ENCODE measurements at regions not wholly inside any gene's neighbourhood (a gene's known extent, or its start where the extent isn't known, plus 50 kb on each side); places are given as distances from the start of the nearest gene placed in this dataset.

DNA sequence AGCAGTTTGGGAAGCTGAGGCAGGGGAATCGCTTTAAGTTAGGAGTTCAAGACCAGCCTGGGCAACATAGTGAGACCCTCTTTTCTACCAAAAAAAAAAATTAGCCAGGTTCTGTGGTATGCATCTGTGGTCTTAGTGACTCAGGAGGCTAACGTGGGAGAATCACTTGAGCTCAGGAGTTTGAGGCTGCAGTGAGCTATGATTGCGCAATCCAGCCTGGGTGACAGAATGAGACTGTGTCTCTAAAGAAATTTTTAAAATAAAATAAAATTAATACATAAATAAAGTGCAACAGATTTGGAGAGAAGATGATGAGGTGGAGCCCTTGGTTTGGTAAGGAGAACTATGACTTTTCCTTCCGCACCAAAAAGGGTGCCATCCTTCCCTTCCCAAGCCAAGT lies 436.9 kb downstream of the NLGN4X start:
- no peaks in the 10 kb centered on the region for H3K36me3 Mint-ChIP-seq (ENCODE audit: low read depth)
- H3K4me3 Mint-ChIP-seq: no peak overlapping the region
- H3K4me1 Mint-ChIP-seq: no peaks in the 10 kb centered on the region
- H3K27me3 Mint-ChIP-seq (ENCODE audit: low read depth): no peaks in the 10 kb centered on the region
- H3K9me3 Mint-ChIP-seq: no peaks in the 10 kb centered on the region
- no peak overlapping the region for H3K27ac Mint-ChIP-seq (ENCODE audit: unreplicated experiment)
- DNase-seq (ENCODE audit: low read depth, low spot score): no peak
- TF ChIP-seq, protein P1, sequence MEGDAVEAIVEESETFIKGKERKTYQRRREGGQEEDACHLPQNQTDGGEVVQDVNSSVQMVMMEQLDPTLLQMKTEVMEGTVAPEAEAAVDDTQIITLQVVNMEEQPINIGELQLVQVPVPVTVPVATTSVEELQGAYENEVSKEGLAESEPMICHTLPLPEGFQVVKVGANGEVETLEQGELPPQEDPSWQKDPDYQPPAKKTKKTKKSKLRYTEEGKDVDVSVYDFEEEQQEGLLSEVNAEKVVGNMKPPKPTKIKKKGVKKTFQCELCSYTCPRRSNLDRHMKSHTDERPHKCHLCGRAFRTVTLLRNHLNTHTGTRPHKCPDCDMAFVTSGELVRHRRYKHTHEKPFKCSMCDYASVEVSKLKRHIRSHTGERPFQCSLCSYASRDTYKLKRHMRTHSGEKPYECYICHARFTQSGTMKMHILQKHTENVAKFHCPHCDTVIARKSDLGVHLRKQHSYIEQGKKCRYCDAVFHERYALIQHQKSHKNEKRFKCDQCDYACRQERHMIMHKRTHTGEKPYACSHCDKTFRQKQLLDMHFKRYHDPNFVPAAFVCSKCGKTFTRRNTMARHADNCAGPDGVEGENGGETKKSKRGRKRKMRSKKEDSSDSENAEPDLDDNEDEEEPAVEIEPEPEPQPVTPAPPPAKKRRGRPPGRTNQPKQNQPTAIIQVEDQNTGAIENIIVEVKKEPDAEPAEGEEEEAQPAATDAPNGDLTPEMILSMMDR (conservative IDR thresholded peaks at IDR 0.05): no peak

DNA sequence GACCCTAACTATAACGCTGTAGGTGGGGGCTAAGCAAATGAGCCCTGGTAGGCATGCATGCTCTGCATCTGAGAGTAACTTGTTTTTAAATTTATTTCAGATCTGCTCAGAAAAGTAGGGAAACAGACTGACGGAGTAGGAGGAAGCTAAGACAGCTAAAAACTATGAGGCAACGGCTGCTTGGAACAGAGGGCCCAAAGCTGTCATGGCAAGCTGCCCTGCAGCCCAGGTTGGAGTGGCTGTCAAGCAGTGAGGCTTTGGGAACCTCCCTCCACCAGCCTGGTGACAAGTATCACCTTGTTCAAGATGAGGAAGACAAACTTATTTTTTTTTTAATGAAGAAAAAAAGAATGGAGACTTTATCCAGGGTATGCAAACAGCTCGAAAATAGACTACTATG lies 439.8 kb downstream of the NLGN4X start:
- DNase-seq (ENCODE audit: low read depth, low spot score): no peak
- Mint-ChIP-seq H3K36me3 (ENCODE audit: low read depth) (no peaks in the 10 kb centered on the region), H3K27me3 (ENCODE audit: low read depth) (no peaks in the 10 kb centered on the region), H3K4me1 (no peaks in the 10 kb centered on the region), H3K4me3 (no peak overlapping the region), H3K27ac (ENCODE audit: unreplicated experiment) (no peak overlapping the region), H3K9me3 (no peaks in the 10 kb centered on the region)
- TF ChIP-seq, protein P1 (conservative IDR thresholded peaks at IDR 0.05): no peak

DNA sequence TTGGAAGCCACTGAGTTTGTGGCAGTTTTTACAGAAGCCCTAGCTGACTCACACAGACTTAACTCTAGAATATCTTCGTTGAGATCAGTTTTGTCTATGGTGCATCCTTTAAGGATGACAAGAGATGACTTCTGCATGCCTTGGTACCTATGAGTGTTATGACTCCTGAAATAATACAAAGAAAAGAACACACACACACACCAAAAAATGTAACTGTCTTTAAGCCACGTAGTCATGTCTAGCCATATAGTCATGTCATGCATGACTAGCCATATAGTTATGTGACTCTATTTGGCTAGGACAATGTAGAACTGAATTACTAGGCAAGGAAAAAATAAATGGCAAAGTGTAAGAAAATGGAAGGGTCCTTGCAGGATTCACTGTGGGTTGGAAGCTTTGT lies 447.8 kb downstream of the NLGN4X start:
- DNase-seq (ENCODE audit: low read depth, low spot score): no peak
- Mint-ChIP-seq H3K27me3 (ENCODE audit: low read depth) (no peaks in the 10 kb centered on the region), H3K27ac (ENCODE audit: unreplicated experiment) (no peak overlapping the region), H3K9me3 (peaks cover 4% of the 10 kb centered on the region), H3K4me3 (no peak overlapping the region), H3K4me1 (no peaks in the 10 kb centered on the region), H3K36me3 (ENCODE audit: low read depth) (peaks cover 3% of the 10 kb centered on the region)
- TF ChIP-seq, protein P1 (conservative IDR thresholded peaks at IDR 0.05): no peak

- Mint-ChIP-seq H3K9me3 (peaks cover 4% of the 10 kb centered on the region), H3K36me3 (ENCODE audit: low read depth) (peaks cover 3% of the 10 kb centered on the region), H3K4me3 (no peak overlapping the region), H3K27me3 (ENCODE audit: low read depth) (no peaks in the 10 kb centered on the region), H3K4me1 (no peaks in the 10 kb centered on the region), H3K27ac (ENCODE audit: unreplicated experiment) (no peak overlapping the region)
- TF ChIP-seq, protein P1 (conservative IDR thresholded peaks at IDR 0.05): no peak
- DNase-seq (ENCODE audit: low read depth, low spot score): no peak
These were observed 452.7 kb downstream of the NLGN4X start for GRCh38 chrX:5775846-5776430.

- H3K4me3 Mint-ChIP-seq: no peak overlapping the region
- H3K9me3 Mint-ChIP-seq: peaks cover 4% of the 10 kb centered on the region
- H3K27me3 Mint-ChIP-seq (ENCODE audit: low read depth): peaks cover under 1% of the 10 kb centered on the region
- DNase-seq (ENCODE audit: low read depth, low spot score): no peak
- peaks cover 3% of the 10 kb centered on the region for H3K36me3 Mint-ChIP-seq (ENCODE audit: low read depth)
- no peak overlapping the region for H3K27ac Mint-ChIP-seq (ENCODE audit: unreplicated experiment)
- H3K4me1 Mint-ChIP-seq: no peaks in the 10 kb centered on the region
- TF ChIP-seq, protein P1 (conservative IDR thresholded peaks at IDR 0.05): no peak
These were observed 454.2 kb downstream of the NLGN4X start for GRCh38 chrX:5774446-5774845.

All from neural crest cell (in vitro differentiated cells).